Motor neuron (in vitro differentiated cells): ENCODE measurements at regions not wholly inside any gene's neighbourhood (a gene's known extent, or its start where the extent isn't known, plus 50 kb on each side); places are given as distances from the start of the nearest gene placed in this dataset.

Experiments
- ATAC-seq, 8 experiments: fragments of 200-7000 bp; cut with Tn5 transposase; replicated peaks in 6 of 8; 2 replicates each; pipeline ENCODE4 v1.8.0; 2021; ENCODE audit warnings: mild to moderate bottlenecking in 8 of 8, moderate library complexity in 8 of 8
- H3K27ac ChIP-seq, 2 donors: fragments of 250-450 bp; sonication (Bioruptor Pico); 2 replicates each; pipeline ENCODE4 v1.9.0; 2021; ENCODE audit warnings: antibody characterized with exemption in 2 of 2, mild to moderate bottlenecking in 2 of 2, moderate library complexity in 1 of 2
- H3K4me1 ChIP-seq, 2 donors: fragments of 250-450 bp; sonication (Bioruptor Pico); replicated peaks in 1 of 2; 2 replicates each; pipeline ENCODE4 v1.6.1; 2021; ENCODE audit warnings: antibody characterized with exemption in 2 of 2, mild to moderate bottlenecking in 2 of 2, moderate library complexity in 1 of 2
- H3K4me3 ChIP-seq, 5 donors: fragments of 250-450 bp; sonication (Bioruptor Pico); 2 replicates each; pipeline ENCODE4 v1.9.0; 2021; ENCODE audit warnings: antibody characterized with exemption in 5 of 5, mild to moderate bottlenecking in 5 of 5, moderate library complexity in 4 of 5
- WGBS, 10 experiments: fragments of 450-650 bp; shearing (Covaris generic); methylation state at CpG; one replicate each; pipeline ENCODE4 v1.0.0; 2022; 5-methylcytosine and 5-hydroxymethylcytosine counted together
- in situ Hi-C, 9 experiments: fragments of 400-800 bp; cut with MboI; loops; one replicate each; pipeline ENCODE4 v1.15.0; 2021; ENCODE audit warnings: low sequenced_read_pairs in 9 of 9, low pct_unique_long_range_greater_than_20kb in 2 of 9; ENCODE audit not compliant: unreplicated experiment in 9 of 9

- ATAC-seq = peak in 1 of 8 experiments; percentile 4
- in situ Hi-C loops = no loop called here
- WGBS, 10 experiments = 60 to 100% (median 100%) methylated on average over 1 to 6 of the region's 15 CpGs; no CpG with 5 or more reads in 3 of the 10 experiments
- Histone ChIP-seq H3K4me1 (no peaks in the 10 kb centered on the region), H3K4me3 (no peak overlapping the region), H3K27ac (no peak overlapping the region)
Measured at GRCh38 chr20:50250679-50251382, 60.2 kb downstream of the CEBPB start.

- H3K4me1 ChIP-seq = no peaks in the 10 kb centered on the region
- H3K4me3 ChIP-seq = no peak overlapping the region
- ATAC-seq = peak in 1 of 8 experiments; percentile 8
- in situ Hi-C loops = no loop called here
- no peak overlapping the region for H3K27ac ChIP-seq
- 80 to 100% (median 93%) methylated on average over 1 to 7 of the region's 11 CpGs; no CpG with 5 or more reads in 1 of the 10 experiments for WGBS, 10 experiments
Measured at GRCh38 chr20:50251383-50251748, 60.7 kb downstream of the CEBPB start.

- Histone ChIP-seq H3K4me3 (no peak overlapping the region), H3K27ac (no peak overlapping the region), H3K4me1 (no peaks in the 10 kb centered on the region)
- peak in 3 of 8 experiments; percentile 31 to 62 (median 48) for ATAC-seq
- in situ Hi-C loops = no loop called here
- WGBS, 10 experiments = 0 to 83% (median 17%) methylated on average over 1 to 7 of the region's 7 CpGs; no CpG with 5 or more reads in 3 of the 10 experiments
Measured at GRCh38 chr20:50251992-50252511, 61.4 kb downstream of the CEBPB start.

GRCh38 chr20:50252701-50253100 lies 62.1 kb downstream of the CEBPB start:
- Histone ChIP-seq H3K4me3 (no peak overlapping the region), H3K4me1 (no peaks in the 10 kb centered on the region), H3K27ac (no peak overlapping the region)
- in situ Hi-C loops = no loop called here
- no peak for ATAC-seq
- WGBS, 10 experiments = 57 to 90% (median 77%) methylated on average over 1 to 5 of the region's 7 CpGs; no CpG with 5 or more reads in 4 of the 10 experiments

DNA sequence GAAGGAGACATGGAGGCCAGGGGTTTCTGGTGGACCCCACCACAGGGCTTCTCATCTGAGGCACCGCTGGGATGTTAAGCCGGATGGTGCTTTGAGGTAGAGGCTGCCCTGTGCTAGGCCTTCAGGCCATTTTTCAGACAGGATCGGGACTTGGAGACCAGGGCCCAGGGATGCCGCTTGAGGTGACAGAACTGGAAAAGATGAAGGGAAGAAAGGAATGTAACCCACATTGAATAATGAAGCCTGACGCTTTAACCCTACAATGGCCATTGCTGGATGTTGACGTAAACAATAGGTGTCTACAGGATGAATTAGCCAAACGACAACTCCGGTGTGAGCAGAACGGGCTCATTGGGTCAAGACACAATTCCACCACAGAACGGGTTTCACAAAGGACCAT lies 62.5 kb downstream of the CEBPB start:
- H3K4me1 ChIP-seq = no peaks in the 10 kb centered on the region
- in situ Hi-C loops = no loop called here
- WGBS, 10 experiments = 79 to 100% (median 91%) methylated on average over 4 to 10 of the region's 10 CpGs; no CpG with 5 or more reads in 2 of the 10 experiments
- ATAC-seq = no peak
- H3K4me3 ChIP-seq = no peak overlapping the region
- H3K27ac ChIP-seq = no peak overlapping the region

GRCh38 chr20:50254466-50255079 lies 63.9 kb downstream of the CEBPB start:
- Histone ChIP-seq H3K27ac (no peak overlapping the region), H3K4me1 (no peaks in the 10 kb centered on the region), H3K4me3 (no peak overlapping the region)
- in situ Hi-C loops = no loop called here
- WGBS, 10 experiments = 33 to 92% (median 79%) methylated on average over 1 to 11 of the region's 11 CpGs
- ATAC-seq = no peak

DNA sequence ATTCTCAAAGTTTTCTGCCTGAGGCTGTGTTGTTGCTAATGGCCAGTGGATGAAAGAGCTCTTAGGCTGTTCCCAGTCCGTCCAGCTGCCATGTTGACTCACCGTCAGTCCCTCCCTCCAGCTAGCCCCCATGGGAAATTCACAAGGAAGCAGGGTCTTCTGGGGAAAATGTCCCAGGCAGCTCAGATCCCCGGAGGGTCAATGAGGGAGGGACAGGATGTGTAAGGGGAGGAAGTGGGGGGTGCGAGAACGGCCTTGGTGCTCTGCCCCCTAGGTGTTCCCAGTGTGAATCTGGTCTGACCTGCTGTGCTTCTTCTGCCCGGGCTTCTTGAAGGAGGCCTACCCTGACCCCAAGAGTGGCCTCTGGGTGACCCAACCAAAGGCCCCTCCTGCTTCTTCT lies 65.9 kb downstream of the CEBPB start:
- Histone ChIP-seq H3K4me1 (peaks cover 0 to 4% of the 10 kb centered on the region in 2 donors), H3K27ac (no peak overlapping the region), H3K4me3 (no peak overlapping the region)
- WGBS, 10 experiments = 20 to 80% (median 51%) methylated on average over 1 to 2 of the region's 6 CpGs; no CpG with 5 or more reads in 6 of the 10 experiments
- in situ Hi-C loops = no loop called here
- ATAC-seq = no peak

- 80 to 100% (median 100%) methylated on average over 1 to 5 of the region's 8 CpGs; no CpG with 5 or more reads in 4 of the 10 experiments for WGBS, 10 experiments
- Histone ChIP-seq H3K27ac (no peak overlapping the region), H3K4me3 (no peak overlapping the region), H3K4me1 (peaks cover 0 to 4% of the 10 kb centered on the region in 2 donors)
- ATAC-seq = no peak
- in situ Hi-C loops = no loop called here
Measured at GRCh38 chr20:50257860-50258259, 67.2 kb downstream of the CEBPB start.

DNA sequence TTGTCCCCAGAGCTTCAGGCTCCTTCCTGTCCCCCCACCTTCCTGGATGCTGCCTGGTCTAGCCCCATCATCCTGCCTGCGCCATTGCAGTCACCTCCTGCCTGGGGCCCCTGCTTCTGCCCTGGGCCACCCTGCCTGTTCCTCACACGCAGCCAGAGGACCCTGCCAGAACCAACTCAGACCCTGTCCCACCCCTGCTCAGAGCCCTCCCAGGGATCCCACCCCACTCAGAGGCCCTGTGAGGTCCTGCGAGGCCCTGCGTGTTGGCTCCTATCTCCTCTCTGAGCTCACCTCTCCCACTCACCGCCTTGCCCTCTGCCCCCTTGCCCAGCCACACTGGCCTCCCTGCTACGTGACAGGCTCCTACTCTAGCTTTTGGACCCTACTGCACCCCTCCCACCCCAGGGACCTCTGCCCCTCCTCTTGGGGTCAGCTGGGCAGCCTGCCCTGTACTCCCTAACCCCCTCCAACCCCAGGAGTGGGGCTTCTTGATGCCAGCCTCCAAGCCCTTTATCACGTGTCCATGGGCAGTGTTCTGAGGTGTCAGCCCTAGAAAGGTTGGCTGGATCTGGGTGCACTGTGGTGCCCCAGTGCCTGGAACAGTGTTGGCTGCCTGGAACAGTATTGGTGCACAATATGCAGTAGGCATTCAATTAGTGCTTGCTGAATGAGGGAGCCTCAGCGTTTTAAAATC lies 68.3 kb downstream of the CEBPB start:
- Histone ChIP-seq H3K4me1 (peaks cover 0 to 4% of the 10 kb centered on the region in 2 donors), H3K4me3 (no peak overlapping the region), H3K27ac (no peak overlapping the region)
- WGBS, 10 experiments = 83 to 100% (median 92%) methylated on average over 1 to 3 of the region's 8 CpGs; no CpG with 5 or more reads in 6 of the 10 experiments
- ATAC-seq = no peak
- in situ Hi-C loops = no loop called here

GRCh38 chr20:50259705-50260478 lies 69.3 kb downstream of the CEBPB start:
- peaks cover 0 to 4% of the 10 kb centered on the region in 2 donors for H3K4me1 ChIP-seq
- WGBS, 10 experiments = 19 to 90% (median 62%) methylated on average over 1 to 8 of the region's 9 CpGs
- in situ Hi-C loops = no loop called here
- no peak overlapping the region for H3K4me3 ChIP-seq
- peak in 3 of 8 experiments; percentile 38 to 79 (median 68) for ATAC-seq
- no peak overlapping the region for H3K27ac ChIP-seq

- no peak for ATAC-seq
- WGBS, 10 experiments = 80 to 100% (median 88%) methylated on average over 1 to 5 of the region's 8 CpGs; no CpG with 5 or more reads in 6 of the 10 experiments
- Histone ChIP-seq H3K27ac (no peak overlapping the region), H3K4me1 (peaks cover 0 to 4% of the 10 kb centered on the region in 2 donors), H3K4me3 (no peak overlapping the region)
- in situ Hi-C loops = no loop called here
Measured at GRCh38 chr20:50260479-50261221, 70.0 kb downstream of the CEBPB start.
